IPS DF 19.7 (cell line): ENCODE measurements at regions not wholly inside any gene's neighbourhood (a gene's known extent, or its start where the extent isn't known, plus 50 kb on each side); places are given as distances from the start of the nearest gene placed in this dataset.
"Not testable (repeated sequence)": the region's sequence is repeated elsewhere in the genome, so short reads cannot be mapped to it uniquely, and the experiment has no call there.

Experiments
- DNase-seq: peaks from one replicate; pipeline ENCODE4 v3.0.0-alpha.2; 2013; ENCODE audit warnings: low read depth, low spot score

GRCh38 chr6:23713211-23713610, 412.8 kb upstream of the NRSN1 start:
- DNase-seq: no peak

- no peak for DNase-seq
Observed at GRCh38 chr6:23728707-23729106, 397.3 kb upstream of the NRSN1 start.

DNA sequence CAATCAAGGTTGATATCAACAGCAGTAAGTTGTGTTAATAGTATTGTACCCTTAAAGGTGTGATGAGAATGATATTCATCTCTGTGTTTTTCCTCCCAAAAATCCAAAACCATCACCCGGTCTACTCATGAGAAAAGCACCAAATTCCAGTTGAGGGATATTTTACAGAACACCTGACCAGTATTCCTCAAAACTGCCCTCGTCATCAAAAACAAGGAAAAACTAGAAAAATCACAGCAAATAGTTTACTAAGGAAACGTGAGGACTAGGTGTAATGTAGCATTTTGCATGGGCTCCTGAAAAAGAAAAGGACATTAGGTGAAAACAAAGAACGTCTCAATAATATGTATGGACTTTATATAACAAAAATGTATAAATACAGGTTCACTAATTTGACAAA, 394.4 kb upstream of the NRSN1 start:
- DNase-seq: no peak

GRCh38 chr6:23732521-23732920, 393.5 kb upstream of the NRSN1 start:
- no peak for DNase-seq

DNA sequence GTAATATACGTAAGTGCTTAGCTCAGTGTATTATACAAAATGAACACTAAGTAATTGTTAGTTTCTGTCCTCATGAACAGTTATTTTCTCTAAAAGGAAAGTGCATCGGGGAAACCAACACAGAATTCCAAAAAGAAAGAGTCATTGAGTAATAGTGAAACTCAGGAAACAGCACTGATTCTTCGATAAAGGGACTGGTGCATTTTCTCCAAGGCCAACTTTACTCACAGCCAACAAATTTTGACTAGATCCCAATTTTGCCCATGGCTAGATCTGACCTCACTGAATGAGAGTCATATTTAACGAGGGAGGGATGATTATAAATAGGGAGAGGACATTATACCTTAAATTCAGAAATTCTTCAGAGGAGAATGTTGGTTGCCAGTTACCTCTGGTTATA, 390.9 kb upstream of the NRSN1 start:
- no peak for DNase-seq

DNA sequence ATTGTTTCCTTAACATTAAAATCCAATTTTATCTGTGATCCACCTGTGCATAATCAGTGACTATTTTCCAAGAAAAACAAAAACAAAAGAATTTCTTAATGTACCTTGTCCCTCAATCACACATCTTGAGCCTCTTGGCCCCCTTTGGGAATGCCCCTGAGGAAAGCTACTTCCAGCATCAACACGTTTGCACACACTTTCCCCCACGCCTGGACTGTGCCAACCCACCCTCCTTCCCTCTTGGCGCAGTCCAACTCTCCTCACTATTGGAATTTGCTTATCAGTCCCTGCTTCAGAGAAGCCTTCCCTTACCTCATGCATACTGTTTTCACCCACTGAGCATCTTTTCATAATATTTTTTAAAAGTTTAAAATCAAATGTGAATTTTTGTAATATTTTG, 389.4 kb upstream of the NRSN1 start:
- no peak for DNase-seq

DNA sequence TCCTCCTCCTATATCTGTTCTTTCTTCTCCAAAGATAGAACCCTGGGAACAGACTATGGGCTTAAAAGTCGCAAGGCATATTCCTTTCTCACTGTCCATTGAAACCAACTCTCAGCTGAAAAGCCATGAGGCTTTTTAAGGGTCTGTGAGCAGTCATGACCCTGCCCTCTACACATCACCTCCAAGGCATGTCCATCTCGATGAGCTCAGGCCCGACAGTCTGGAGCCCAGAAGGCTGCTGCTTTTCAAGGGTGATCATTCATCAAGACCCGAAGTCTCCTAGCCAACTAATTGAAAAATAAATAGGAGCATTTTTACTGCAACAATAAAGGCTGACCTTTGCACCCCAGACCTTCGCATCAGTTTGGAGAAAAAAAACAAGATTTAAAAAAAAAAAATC, 378.8 kb upstream of the NRSN1 start:
- DNase-seq: no peak

GRCh38 chr6:23752414-23752813, 373.6 kb upstream of the NRSN1 start:
- no peak for DNase-seq

- no peak for DNase-seq
Observed at GRCh38 chr6:23754197-23754596, 371.8 kb upstream of the NRSN1 start.

DNA sequence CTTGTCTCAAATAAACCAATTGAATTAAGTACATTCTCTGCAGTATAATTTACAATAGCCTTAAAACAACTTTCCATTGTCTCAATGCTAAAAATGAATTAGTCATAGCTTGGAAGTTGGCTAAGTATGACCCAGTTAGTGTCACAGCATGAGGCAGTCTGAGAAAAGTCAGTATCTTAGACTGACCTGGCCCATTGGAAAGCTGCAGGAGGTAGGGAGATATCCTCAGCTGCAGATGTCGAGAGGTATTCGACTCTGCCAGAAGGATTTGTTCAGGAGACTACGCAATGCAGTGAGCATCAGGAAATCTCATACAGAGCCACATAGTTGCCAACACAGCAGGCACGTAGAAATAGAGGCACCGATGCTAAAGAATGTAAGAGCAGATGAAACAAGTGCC, 350.9 kb upstream of the NRSN1 start:
- no peak for DNase-seq

DNA sequence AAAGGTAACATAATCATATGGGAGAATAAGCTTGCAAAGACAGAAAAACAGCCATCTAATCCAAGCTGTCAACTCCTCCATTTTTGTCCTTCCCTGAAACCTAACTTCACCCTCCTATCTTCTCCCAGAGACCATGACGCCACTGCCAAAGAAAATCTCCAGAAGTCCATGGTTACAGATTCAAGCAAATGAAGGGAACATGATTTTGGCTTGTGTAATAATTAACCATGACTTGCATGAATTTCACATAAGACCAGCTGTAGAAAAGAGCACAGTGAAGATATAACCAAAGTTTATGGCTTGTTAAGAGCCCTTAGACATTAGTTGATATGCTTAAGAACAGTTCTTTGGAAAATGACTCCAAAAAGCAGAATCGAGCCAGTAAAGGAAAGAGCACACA, 342.1 kb upstream of the NRSN1 start:
- no peak for DNase-seq

DNA sequence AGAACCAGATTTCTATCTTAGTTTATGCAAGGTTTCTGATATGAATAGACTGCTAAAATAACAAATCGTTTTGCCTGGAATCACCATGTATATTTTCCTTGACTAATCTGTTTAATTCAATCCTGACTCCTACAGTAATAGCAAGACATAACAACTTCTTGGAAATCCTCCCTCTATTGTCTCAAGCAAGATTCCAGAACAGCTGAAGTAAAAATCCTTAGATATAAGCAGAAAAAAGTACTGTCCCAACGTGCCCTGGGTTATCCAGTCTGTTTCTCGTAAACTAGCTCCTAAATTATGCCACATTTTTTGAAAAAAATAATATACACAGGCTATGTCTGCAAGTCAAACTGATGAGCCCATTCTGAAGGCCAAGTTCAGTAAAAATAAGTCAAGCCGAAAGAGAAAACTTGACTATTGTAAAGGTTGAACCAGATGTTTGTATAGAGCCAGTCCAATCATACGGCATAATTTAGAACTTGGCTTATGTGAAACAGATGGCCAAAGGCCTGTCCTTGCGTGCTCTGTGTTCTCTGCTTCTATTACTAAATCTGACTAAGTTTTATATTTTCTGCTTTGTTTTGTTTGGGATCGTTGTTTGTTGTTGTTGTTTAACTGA, 341.6 kb upstream of the NRSN1 start:
- no peak for DNase-seq

- no peak for DNase-seq
Observed at GRCh38 chr6:23790756-23791155, 335.3 kb upstream of the NRSN1 start.

GRCh38 chr6:23797041-23797440, 329.0 kb upstream of the NRSN1 start:
- DNase-seq: no peak

GRCh38 chr6:23804289-23804688, 321.7 kb upstream of the NRSN1 start:
- not testable (repeated sequence) for DNase-seq

GRCh38 chr6:23821141-23821540, 304.9 kb upstream of the NRSN1 start:
- DNase-seq: not testable (repeated sequence)

DNA sequence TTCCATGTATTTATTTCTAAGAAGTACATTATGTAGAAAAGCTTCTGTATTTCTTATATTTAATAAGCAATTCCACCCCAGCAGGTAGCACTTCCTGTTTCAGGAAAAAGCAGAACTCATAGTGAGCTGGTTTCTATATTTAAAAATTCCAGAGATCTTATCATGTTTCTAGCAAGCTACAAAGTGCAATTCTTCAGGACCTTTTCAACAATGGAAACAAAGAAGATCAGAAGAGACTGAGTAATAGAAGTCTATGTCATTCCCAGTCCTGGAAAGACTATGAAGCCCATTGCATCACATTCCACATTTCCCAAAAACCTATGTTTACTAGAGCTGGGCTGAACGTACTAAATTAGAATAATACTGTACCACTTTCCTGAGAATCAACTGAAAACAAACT, 302.6 kb upstream of the NRSN1 start:
- no peak for DNase-seq

GRCh38 chr6:23826572-23826971, 299.4 kb upstream of the NRSN1 start:
- no peak for DNase-seq

DNA sequence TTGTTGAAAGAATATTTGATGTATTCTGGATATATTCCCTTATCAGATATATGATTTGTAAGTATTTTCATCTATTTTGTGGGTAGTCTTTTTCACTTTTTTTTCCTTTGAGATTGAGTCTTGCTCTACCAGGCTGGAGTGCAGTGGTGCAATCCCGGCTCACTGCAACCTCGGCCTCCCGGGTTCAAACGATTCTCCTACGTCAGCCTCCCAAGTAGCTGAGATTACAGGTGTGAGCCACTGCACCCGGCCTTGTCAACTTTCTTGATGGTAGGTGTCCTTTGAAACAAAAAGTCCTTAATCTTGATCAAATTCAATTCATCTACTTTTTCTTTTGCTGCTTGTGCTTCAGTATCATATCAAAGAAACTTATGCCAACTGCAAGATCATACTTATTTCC, 297.2 kb upstream of the NRSN1 start:
- no peak for DNase-seq

GRCh38 chr6:23841116-23841515, 284.9 kb upstream of the NRSN1 start:
- DNase-seq: no peak

DNA sequence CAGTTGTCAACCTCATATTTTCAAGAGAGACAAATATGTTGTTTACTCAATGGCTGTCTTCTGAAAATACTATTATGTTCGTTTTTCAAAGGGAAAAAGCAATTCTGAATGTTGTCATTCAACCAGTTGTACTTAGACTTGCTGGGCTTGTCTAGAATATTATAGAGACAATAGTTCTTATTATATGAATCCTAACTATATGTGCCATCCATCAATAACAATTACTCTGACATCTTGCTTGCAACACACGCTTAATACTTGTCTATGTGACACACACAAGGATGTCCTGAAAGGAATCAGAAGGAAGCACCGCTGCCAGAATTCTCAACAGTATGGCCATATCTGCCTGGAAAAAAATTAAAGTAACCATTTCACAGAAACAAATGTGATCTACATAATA, 283.3 kb upstream of the NRSN1 start:
- DNase-seq: no peak

- DNase-seq: no peak
Observed at GRCh38 chr6:23851522-23851921, 274.5 kb upstream of the NRSN1 start.

DNA sequence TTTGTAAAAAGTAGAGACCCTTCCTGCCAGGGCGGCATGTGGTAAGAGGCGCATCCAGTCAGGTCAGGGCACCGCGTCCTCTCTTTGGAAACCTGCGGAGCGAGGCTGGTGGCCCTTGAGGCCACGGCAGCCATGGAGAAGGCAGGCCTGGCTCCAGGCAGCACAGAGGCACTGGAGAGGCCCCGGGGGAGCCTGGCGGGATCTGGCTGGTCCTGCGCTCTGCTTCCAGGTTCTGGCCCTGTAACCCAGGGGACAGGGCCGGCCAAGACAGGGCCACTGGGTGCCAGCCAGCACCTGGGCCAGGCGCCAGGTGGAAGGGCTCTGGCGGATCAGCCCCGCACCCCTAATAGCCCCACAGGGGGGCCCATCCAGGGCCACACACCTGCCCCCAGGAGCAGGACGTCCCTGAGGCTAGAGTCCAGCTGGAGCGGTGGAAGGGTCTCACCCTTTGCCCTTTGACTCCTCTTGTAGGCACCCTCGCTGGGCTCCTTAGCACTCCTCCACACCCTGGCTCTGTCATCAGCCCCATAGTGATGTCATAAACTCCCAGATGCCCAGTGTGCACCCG, 272.4 kb upstream of the NRSN1 start:
- DNase-seq: not testable (repeated sequence)

- not testable (repeated sequence) for DNase-seq
Observed at GRCh38 chr6:23854154-23854553, 271.9 kb upstream of the NRSN1 start.
